Smooth muscle cell (in vitro differentiated cells): ENCODE measurements at regions not wholly inside any gene's neighbourhood (a gene's known extent, or its start where the extent isn't known, plus 50 kb on each side); places are given as distances from the start of the nearest gene placed in this dataset.

Experiments used
- DNase-seq: peaks from one replicate; lab custom pipeline; 2025; ENCODE audit not compliant: unreplicated experiment; lab: John Stamatoyannopoulos, UW
- H2AFZ ChIP-seq: fragments of 200-600 bp; sonication (generic); 2 replicates; pipeline ENCODE4 v1.6.0; 2016; ENCODE audit warnings: antibody characterized with exemption, low read depth, mild to moderate bottlenecking
- H3F3A ChIP-seq: fragments of 200-600 bp; sonication (generic); 2 replicates; pipeline ENCODE4 v1.6.0; 2017; ENCODE audit warnings: antibody characterized with exemption, low read depth
- H3K27ac ChIP-seq: fragments of 200-600 bp; sonication (generic); 2 replicates; pipeline ENCODE4 v1.5.1; 2016; ENCODE audit warnings: low read depth, mild to moderate bottlenecking
- H3K27me3 ChIP-seq: fragments of 200-600 bp; sonication (generic); 2 replicates; pipeline ENCODE4 v1.6.1; 2016; ENCODE audit warnings: low read depth, mild to moderate bottlenecking
- H3K36me3 ChIP-seq: fragments of 200-600 bp; sonication (generic); 2 replicates; pipeline ENCODE4 v1.5.1; 2016; ENCODE audit warnings: low read depth
- H3K4me1 ChIP-seq: fragments of 200-600 bp; sonication (generic); 2 replicates; pipeline ENCODE4 v1.5.1; 2016; ENCODE audit warnings: low read depth
- H3K4me2 ChIP-seq: fragments of 200-600 bp; sonication (generic); 2 replicates; pipeline ENCODE4 v1.6.0; 2016; ENCODE audit warnings: mild to moderate bottlenecking
- H3K4me3 ChIP-seq: fragments of 200-600 bp; sonication (generic); 2 replicates; pipeline ENCODE4 v1.5.1; 2016; ENCODE audit warnings: mild to moderate bottlenecking
- H3K79me2 ChIP-seq: fragments of 200-600 bp; sonication (generic); 2 replicates; pipeline ENCODE4 v1.6.0; 2016; ENCODE audit warnings: low read depth, mild to moderate bottlenecking
- H3K9ac ChIP-seq: fragments of 200-600 bp; sonication (generic); 2 replicates; pipeline ENCODE4 v1.6.0; 2016; ENCODE audit warnings: low read depth
- H3K9me3 ChIP-seq: fragments of 200-600 bp; sonication (generic); replicated peaks from 2 replicates; pipeline ENCODE4 v1.5.1; 2016; ENCODE audit warnings: low read depth
- H4K20me1 ChIP-seq: fragments of 200-600 bp; sonication (generic); 2 replicates; pipeline ENCODE4 v1.6.0; 2016; ENCODE audit warnings: low read depth
- CTCF ChIP-seq: fragments of 200-600 bp; sonication (generic); IDR thresholded peaks from 2 replicates; pipeline ENCODE4 v1.5.1; 2017; ENCODE audit warnings: borderline replicate concordance, mild to moderate bottlenecking, antibody characterized with exemption; ENCODE audit not compliant: insufficient read depth, poor library complexity, severe bottlenecking
- WGBS: methylation state at CpG from one replicate; pipeline ENCODE4 v1.1.7; 2016; ENCODE audit warnings: low lambda C conversion rate; 5-methylcytosine and 5-hydroxymethylcytosine counted together

DNA sequence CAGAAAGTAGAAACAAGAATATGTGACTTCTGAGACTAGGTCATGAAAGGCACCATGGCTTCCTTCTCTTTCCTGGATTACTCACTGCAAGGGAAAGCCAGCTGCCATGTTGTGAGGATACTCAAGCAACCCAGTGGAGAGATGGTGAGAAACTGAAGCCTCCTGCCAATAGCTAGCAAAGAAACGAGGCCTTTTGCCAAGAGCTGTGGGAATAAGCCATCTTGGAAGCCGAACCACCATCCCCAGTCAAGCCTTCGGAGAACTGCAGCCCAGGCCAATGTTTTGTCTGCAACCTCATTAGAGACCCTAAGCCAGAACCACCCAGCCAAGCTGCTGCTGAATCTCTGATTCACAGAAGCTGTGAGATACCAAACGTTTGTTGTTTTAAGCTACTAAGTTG is 104.7 kb upstream of the CRHR1 start:
- Histone ChIP-seq H4K20me1 (no peaks in the 10 kb centered on the region), H3K9ac (no peak overlapping the region), H3K9me3 (no peaks in the 10 kb centered on the region), H3K4me2 (no peak overlapping the region), H2AFZ (no peak overlapping the region), H3K79me2 (no peaks in the 10 kb centered on the region), H3K36me3 (no peaks in the 10 kb centered on the region), H3F3A (no peaks in the 10 kb centered on the region), H3K27ac (no peak overlapping the region), H3K27me3 (no peaks in the 10 kb centered on the region), H3K4me1 (no peaks in the 10 kb centered on the region), H3K4me3 (no peak overlapping the region)
- TF ChIP-seq CTCF = no peak
- WGBS = 83% methylated on average over 4 of the region's 4 CpGs
- DNase-seq = no peak

DNA sequence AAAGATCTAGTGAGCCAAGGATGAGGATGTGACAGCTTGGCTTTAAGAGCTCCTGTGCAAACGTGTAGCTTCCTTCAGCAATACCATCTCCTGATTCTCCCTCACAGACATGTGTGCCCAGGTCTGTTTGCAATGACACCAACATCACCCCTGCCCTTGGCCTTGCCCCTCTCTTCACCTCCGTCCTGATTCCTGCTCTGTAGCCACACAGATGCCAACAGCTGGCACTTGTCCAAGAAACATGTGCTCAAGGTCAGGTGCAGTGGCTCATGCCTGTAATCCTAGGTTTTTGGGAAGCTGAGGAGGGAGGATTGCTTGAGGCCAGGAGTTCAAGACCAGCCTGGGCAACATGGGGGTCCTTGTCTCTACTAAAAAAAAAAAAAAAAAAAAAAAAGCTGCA is 103.8 kb upstream of the CRHR1 start:
- no peak overlapping the region for H2AFZ ChIP-seq
- no peaks in the 10 kb centered on the region for H3K36me3 ChIP-seq
- H3K4me2 ChIP-seq = no peak overlapping the region
- DNase-seq = no peak
- no peaks in the 10 kb centered on the region for H3K9me3 ChIP-seq
- H3K27ac ChIP-seq = no peak overlapping the region
- whole genome bisulfite sequencing = 73% methylated on average over 2 of the region's 2 CpGs
- no peak overlapping the region for H3K9ac ChIP-seq
- H3K4me1 ChIP-seq = no peaks in the 10 kb centered on the region
- H4K20me1 ChIP-seq = no peaks in the 10 kb centered on the region
- H3K27me3 ChIP-seq = no peaks in the 10 kb centered on the region
- no peak overlapping the region for H3K4me3 ChIP-seq
- no peaks in the 10 kb centered on the region for H3K79me2 ChIP-seq
- TF ChIP-seq CTCF = no peak
- no peaks in the 10 kb centered on the region for H3F3A ChIP-seq

DNA sequence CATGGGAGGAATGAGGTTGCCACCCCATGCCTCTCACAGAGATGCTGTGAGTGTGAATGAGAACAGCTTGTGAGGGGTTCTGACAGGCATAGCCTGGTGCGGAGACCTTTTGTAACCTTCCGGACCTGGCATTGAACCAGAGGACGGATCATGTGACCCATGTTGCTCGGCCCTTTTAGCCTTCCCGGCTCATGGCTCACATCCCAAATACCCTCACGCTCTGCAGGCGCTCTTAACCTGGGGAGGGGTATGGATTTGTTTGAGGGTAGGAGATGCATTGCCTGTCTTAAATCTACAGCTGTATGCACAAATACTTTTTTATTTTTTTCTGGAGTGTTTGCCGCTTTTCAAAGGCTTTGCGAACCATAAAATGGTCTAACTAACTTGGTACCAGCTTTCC is 102.4 kb upstream of the CRHR1 start:
- H3K4me3 ChIP-seq = no peak overlapping the region
- H2AFZ ChIP-seq = no peak overlapping the region
- no peak overlapping the region for H3K27ac ChIP-seq
- no peaks in the 10 kb centered on the region for H4K20me1 ChIP-seq
- no peaks in the 10 kb centered on the region for H3K79me2 ChIP-seq
- H3F3A ChIP-seq = no peaks in the 10 kb centered on the region
- H3K9ac ChIP-seq = no peak overlapping the region
- H3K4me2 ChIP-seq = no peak overlapping the region
- no peak for TF ChIP-seq CTCF
- no peaks in the 10 kb centered on the region for H3K27me3 ChIP-seq
- H3K4me1 ChIP-seq = no peaks in the 10 kb centered on the region
- no peaks in the 10 kb centered on the region for H3K36me3 ChIP-seq
- H3K9me3 ChIP-seq = no peaks in the 10 kb centered on the region
- no peak for DNase-seq
- 83% methylated on average over 9 of the region's 9 CpGs for WGBS

DNA sequence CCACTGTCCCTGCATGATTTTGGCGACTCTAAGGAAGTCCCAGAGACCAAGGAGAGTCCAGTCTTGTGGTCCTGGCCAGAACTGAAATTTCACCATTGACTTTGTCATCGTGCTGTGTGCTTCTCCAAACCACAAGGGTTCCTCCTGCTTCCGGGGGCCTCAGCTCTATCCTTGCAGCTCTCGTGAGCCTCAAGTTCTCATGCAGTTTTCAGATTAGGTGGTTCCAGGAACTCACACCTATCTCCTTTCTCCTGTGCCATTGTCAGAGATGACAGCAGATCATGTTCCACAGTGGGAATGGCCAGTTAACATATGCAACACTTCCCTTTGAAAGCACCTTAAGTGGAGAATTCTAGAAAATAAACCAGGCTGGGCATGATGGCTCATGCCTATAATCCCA is 97.9 kb upstream of the CRHR1 start:
- Histone ChIP-seq H3K27me3 (peaks cover 28% of the 10 kb centered on the region), H3K9me3 (no peaks in the 10 kb centered on the region), H3K4me1 (no peaks in the 10 kb centered on the region), H3K4me2 (no peak overlapping the region), H3K27ac (no peak overlapping the region), H4K20me1 (no peaks in the 10 kb centered on the region), H3K36me3 (no peaks in the 10 kb centered on the region), H2AFZ (no peak overlapping the region), H3K79me2 (no peaks in the 10 kb centered on the region), H3K4me3 (no peak overlapping the region), H3F3A (no peaks in the 10 kb centered on the region), H3K9ac (no peak overlapping the region)
- DNase-seq = no peak
- no peak for TF ChIP-seq CTCF
- WGBS = 82% methylated on average over 4 of the region's 4 CpGs
